T-cell (primary cell): ENCODE measurements at regions not wholly inside any gene's neighbourhood (a gene's known extent, or its start where the extent isn't known, plus 50 kb on each side); places are given as distances from the start of the nearest gene placed in this dataset.
"Not testable (repeated sequence)": the region's sequence is repeated elsewhere in the genome, so short reads cannot be mapped to it uniquely, and the experiment has no call there.

Experiments
- ATAC-seq, 4 experiments: fragments of 200-7000 bp in 3 of 4; fragments of 150-1000 bp in 1 of 4; cut with Tn5 transposase; replicated peaks in 1 of 4; 1 replicate in 3 of 4; 2 replicates in 1 of 4; pipeline ENCODE4 v1.10.0; 2021; ENCODE audit warnings: moderate library complexity in 3 of 4, mild to moderate bottlenecking in 2 of 4, moderate number of reproducible peaks in 1 of 4
- CTCF ChIA-PET, 2 donors: fragments of 300-600 bp; sonication (Branson Sonifier 250); formaldehyde crosslinking; loops; one replicate each; lab custom pipeline; 2022; ENCODE audit warnings: antibody characterized with exemption in 2 of 2; lab: Charles Lee
- POLR2A ChIA-PET, 2 donors: fragments of 300-600 bp; sonication (Branson Sonifier 250); formaldehyde crosslinking; loops; one replicate each; lab custom pipeline; 2022; ENCODE audit warnings: antibody characterized with exemption in 2 of 2; lab: Charles Lee
- DNase-seq, 35 experiments: peaks; one replicate each; pipeline versions ENCODE4 v3.0.0 to v3.0.0-alpha.2; 2013 to 2023
- H3K27ac ChIP-seq: one replicate; pipeline ENCODE4 v1.5.1; 2013; ENCODE audit warnings: low read length
- H3K27me3 ChIP-seq, 2 experiments: replicated peaks in 1 of 2; 1 replicate in 1 of 2; 2 replicates in 1 of 2; pipeline versions ENCODE4 v1.6.1 to v1.7.0; 2013; ENCODE audit warnings: low read length in 1 of 2, mixed read lengths in 1 of 2; ENCODE audit not compliant: control insufficient read depth in 2 of 2, insufficient read depth in 2 of 2; ENCODE audit errors: extremely low read depth in 1 of 2
- H3K36me3 ChIP-seq, 2 donors: 1 replicate in 1 of 2; 2 replicates in 1 of 2; pipeline versions ENCODE4 v1.6.1 to v1.7.0; 2013; ENCODE audit warnings: low read length in 1 of 2; ENCODE audit not compliant: control insufficient read depth in 2 of 2, insufficient read depth in 1 of 2; ENCODE audit errors: extremely low read depth in 1 of 2
- H3K4me1 ChIP-seq, 2 experiments: 1 replicate in 1 of 2; 2 replicates in 1 of 2; pipeline versions ENCODE4 v1.6.1 to v1.7.0; 2013; ENCODE audit warnings: low read length in 2 of 2, mixed read lengths in 1 of 2; ENCODE audit not compliant: insufficient read depth in 2 of 2, control insufficient read depth in 1 of 2; ENCODE audit errors: extremely low read depth in 1 of 2
- H3K4me3 ChIP-seq, 2 donors: 1 replicate in 1 of 2; 2 replicates in 1 of 2; pipeline versions ENCODE4 v1.5.1 to v1.7.0; 2013; ENCODE audit warnings: mild to moderate bottlenecking in 2 of 2, low read length in 1 of 2, moderate library complexity in 1 of 2; ENCODE audit not compliant: control insufficient read depth in 1 of 2; ENCODE audit errors: extremely low read depth in 1 of 2
- H3K9me3 ChIP-seq: 2 replicates; pipeline ENCODE4 v1.7.0; 2013
- H3K27ac Mint-ChIP-seq, 2 donors: one replicate each; pipeline ENCODE4 v1.8.0; 2020 to 2021; ENCODE audit warnings: mild to moderate bottlenecking in 2 of 2, mixed read lengths in 2 of 2
- H3K27me3 Mint-ChIP-seq, 2 donors: one replicate each; pipeline ENCODE4 v1.8.0; 2021 to 2022; ENCODE audit warnings: mixed read lengths in 2 of 2
- H3K36me3 Mint-ChIP-seq: one replicate; pipeline ENCODE4 v1.8.0; 2021; ENCODE audit warnings: mixed read lengths
- H3K4me1 Mint-ChIP-seq, 3 donors: one replicate each; pipeline ENCODE4 v1.8.0; 2020 to 2022; ENCODE audit warnings: mixed read lengths in 3 of 3, mild to moderate bottlenecking in 1 of 3
- H3K4me3 Mint-ChIP-seq, 3 donors: one replicate each; pipeline ENCODE4 v1.8.0; 2020 to 2022; ENCODE audit warnings: mild to moderate bottlenecking in 3 of 3, mixed read lengths in 3 of 3, moderate library complexity in 3 of 3
- H3K9me3 Mint-ChIP-seq, 3 donors: one replicate each; pipeline ENCODE4 v1.8.0; 2020 to 2022; ENCODE audit warnings: mixed read lengths in 3 of 3
- WGBS: methylation state at CpG from one replicate; pipeline ENCODE4 v1.1.5; 2013; ENCODE audit warnings: missing lambda C conversion rate; ENCODE audit not compliant: insufficient coverage; 5-methylcytosine and 5-hydroxymethylcytosine counted together

DNA sequence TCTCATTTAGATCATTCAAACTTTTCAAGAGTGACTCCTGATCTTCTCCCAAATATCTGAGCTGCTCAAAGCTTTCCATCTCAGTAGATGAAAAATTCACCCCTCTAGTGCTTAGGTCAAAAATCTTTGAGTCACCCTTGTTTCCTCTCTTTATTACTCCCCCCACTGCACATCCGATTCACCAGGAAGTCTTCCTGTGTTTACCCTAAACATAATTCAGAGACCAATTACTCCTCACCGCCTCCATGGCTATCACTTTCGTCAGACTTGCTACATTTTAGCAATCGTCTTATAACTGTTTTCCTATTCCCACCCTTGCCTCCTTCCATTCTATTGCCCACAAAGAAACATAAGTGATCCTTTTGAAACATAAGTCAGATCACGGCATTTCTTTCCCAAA, 94.8 kb downstream of the SPDYE17 start:
- H3K4me3 ChIP-seq, H3K4me3 Mint-ChIP-seq, H3K36me3 Mint-ChIP-seq, POLR2A ChIA-PET, H3K27ac Mint-ChIP-seq, H3K27ac ChIP-seq, ATAC-seq, H3K9me3 Mint-ChIP-seq, H3K27me3 ChIP-seq, H3K4me1 Mint-ChIP-seq, H3K9me3 ChIP-seq, H3K36me3 ChIP-seq, H3K4me1 ChIP-seq, CTCF ChIA-PET, DNase-seq: not testable (repeated sequence)
- 57% methylated on average over 5 of the region's 5 CpGs for WGBS
- H3K27me3 Mint-ChIP-seq: peaks cover 4 to 18% of the 10 kb centered on the region in 2 donors

GRCh38 chr7:76936346-76936745, 95.8 kb downstream of the SPDYE17 start:
- H3K36me3 Mint-ChIP-seq, H3K27me3 ChIP-seq, H3K9me3 ChIP-seq, H3K27ac Mint-ChIP-seq, H3K4me3 ChIP-seq, H3K27ac ChIP-seq, H3K36me3 ChIP-seq, ATAC-seq, H3K9me3 Mint-ChIP-seq, POLR2A ChIA-PET, H3K4me1 ChIP-seq, CTCF ChIA-PET, DNase-seq, H3K4me3 Mint-ChIP-seq, H3K4me1 Mint-ChIP-seq: not testable (repeated sequence)
- 100% methylated on average over 1 of the region's 2 CpGs for WGBS
- peaks cover 4 to 18% of the 10 kb centered on the region in 2 donors for H3K27me3 Mint-ChIP-seq

DNA sequence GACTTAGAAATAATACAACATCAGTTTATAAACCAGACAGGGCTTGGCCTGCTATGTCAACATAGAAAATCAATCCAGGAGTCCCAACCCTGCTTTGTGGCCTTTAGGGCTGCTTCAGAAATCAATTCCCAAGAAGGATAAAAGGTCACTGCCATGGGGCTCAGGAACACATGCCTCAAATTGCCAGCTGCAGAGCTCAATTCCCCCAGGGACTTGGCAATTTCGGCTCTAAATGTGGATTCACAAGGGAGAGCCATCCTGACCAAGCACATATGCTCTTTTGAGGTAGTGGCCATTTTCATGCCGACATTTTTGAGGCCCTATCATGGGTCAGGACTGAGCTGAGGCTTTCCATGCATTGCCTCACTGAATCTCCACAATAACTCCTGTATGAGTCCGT, 97.5 kb downstream of the SPDYE17 start:
- H3K27ac ChIP-seq, POLR2A ChIA-PET, H3K27me3 ChIP-seq, H3K9me3 Mint-ChIP-seq, H3K36me3 ChIP-seq, H3K4me3 Mint-ChIP-seq, CTCF ChIA-PET, H3K9me3 ChIP-seq, H3K27ac Mint-ChIP-seq, H3K4me3 ChIP-seq, DNase-seq, H3K4me1 ChIP-seq, ATAC-seq, H3K4me1 Mint-ChIP-seq, H3K36me3 Mint-ChIP-seq: not testable (repeated sequence)
- WGBS: 90% methylated on average over 2 of the region's 3 CpGs
- peaks cover 4 to 21% of the 10 kb centered on the region in 2 donors for H3K27me3 Mint-ChIP-seq

DNA sequence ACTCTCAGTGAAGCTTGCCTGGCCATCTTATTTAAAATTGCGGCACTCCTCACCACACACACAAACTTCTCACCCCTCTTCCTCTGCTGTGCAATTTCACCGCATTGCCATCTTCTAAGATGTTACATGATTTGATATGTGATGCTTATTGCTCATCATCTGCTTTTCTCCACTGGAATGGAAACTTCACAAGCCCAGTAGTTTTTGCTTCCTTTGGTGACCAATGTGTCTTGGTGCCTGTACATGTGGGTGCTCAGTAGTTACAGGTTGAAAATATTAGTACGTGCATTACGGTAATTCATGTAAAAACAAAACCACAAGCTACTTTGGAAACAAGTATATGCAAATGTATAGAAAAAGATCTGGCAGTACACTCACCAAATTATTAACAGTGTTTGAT, 99.2 kb downstream of the SPDYE17 start:
- H3K9me3 ChIP-seq, ATAC-seq, DNase-seq, H3K4me1 Mint-ChIP-seq, H3K27ac ChIP-seq, H3K9me3 Mint-ChIP-seq, H3K4me3 ChIP-seq, H3K4me3 Mint-ChIP-seq, H3K36me3 ChIP-seq, H3K4me1 ChIP-seq, H3K36me3 Mint-ChIP-seq, POLR2A ChIA-PET, H3K27me3 ChIP-seq, CTCF ChIA-PET, H3K27ac Mint-ChIP-seq: not testable (repeated sequence)
- H3K27me3 Mint-ChIP-seq: peaks cover 14 to 24% of the 10 kb centered on the region in 2 donors
- WGBS: no CpG with 5 or more reads among the region's 4 CpGs

DNA sequence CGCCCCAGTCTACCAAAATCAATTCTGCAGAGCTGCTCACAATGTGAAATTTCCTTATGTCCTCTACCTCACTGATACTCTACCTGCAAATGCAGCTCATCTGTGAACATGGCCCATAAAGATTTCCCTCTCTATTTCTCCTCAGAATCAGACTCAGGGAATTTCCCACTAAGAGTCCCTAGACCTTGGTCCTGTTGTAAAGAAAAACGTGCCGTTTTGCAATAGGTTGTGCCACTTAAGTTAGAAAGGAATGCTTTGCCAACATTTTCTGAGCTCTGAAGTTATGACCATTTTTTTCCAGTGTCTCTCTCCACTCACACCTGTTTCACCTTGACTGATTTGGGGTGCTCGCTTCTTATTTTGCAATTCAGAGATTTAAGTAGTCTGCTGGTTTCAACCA, 100.7 kb downstream of the SPDYE17 start:
- POLR2A ChIA-PET, H3K27ac Mint-ChIP-seq, H3K9me3 ChIP-seq, H3K4me3 Mint-ChIP-seq, ATAC-seq, H3K27ac ChIP-seq, CTCF ChIA-PET, H3K9me3 Mint-ChIP-seq, H3K4me1 Mint-ChIP-seq, DNase-seq, H3K36me3 Mint-ChIP-seq, H3K36me3 ChIP-seq, H3K4me3 ChIP-seq, H3K4me1 ChIP-seq, H3K27me3 ChIP-seq: not testable (repeated sequence)
- WGBS: no CpG with 5 or more reads among the region's 4 CpGs
- peaks cover 14 to 16% of the 10 kb centered on the region in 2 donors for H3K27me3 Mint-ChIP-seq

GRCh38 chr7:76930416-76930815, 101.7 kb downstream of the SPDYE17 start:
- POLR2A ChIA-PET, H3K9me3 ChIP-seq, H3K4me3 Mint-ChIP-seq, DNase-seq, H3K4me3 ChIP-seq, H3K4me1 ChIP-seq, H3K27ac ChIP-seq, H3K27ac Mint-ChIP-seq, H3K36me3 ChIP-seq, H3K36me3 Mint-ChIP-seq, H3K9me3 Mint-ChIP-seq, ATAC-seq, H3K27me3 ChIP-seq, H3K4me1 Mint-ChIP-seq: not testable (repeated sequence)
- CTCF ChIA-PET: interaction anchor here in 1 of 2 donors (0.7 kb wide), 1 partner anchor 279 kb away, joined by 5 read pairs; no protein-coding TSS in a partner anchor
- H3K27me3 Mint-ChIP-seq: peaks cover 14 to 16% of the 10 kb centered on the region in 2 donors
- WGBS: 92% methylated on average over 5 of the region's 5 CpGs

DNA sequence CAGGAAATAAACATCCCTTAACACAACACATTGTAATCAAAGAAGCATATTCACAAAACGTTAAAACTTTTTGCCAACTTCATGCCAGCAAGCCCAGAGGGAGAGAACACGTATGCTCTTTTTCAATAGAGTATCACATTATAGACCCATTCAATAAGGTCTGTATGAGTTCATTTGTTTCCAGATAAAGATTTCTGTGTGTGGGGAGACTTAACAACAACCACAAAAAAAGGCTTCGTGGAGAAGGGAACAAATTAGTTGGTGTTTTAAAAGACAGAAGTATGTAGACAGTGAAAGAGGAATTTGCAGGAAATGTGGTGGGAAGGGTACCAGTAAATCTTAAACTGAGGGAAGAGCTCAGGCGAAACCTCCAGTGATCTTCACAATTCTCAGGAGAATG, 103.4 kb downstream of the SPDYE17 start:
- DNase-seq, H3K27ac ChIP-seq, CTCF ChIA-PET, H3K4me1 ChIP-seq, H3K27ac Mint-ChIP-seq, H3K4me1 Mint-ChIP-seq, POLR2A ChIA-PET, H3K9me3 ChIP-seq, H3K9me3 Mint-ChIP-seq, ATAC-seq, H3K27me3 ChIP-seq, H3K4me3 ChIP-seq, H3K36me3 ChIP-seq, H3K36me3 Mint-ChIP-seq, H3K4me3 Mint-ChIP-seq: not testable (repeated sequence)
- H3K27me3 Mint-ChIP-seq: peaks cover 18 to 24% of the 10 kb centered on the region in 2 donors
- WGBS: no CpG with 5 or more reads among the region's 4 CpGs
